ENCODE measurements at regions not wholly inside any gene's neighbourhood (a gene's known extent, or its start where the extent isn't known, plus 50 kb on each side); places are given as distances from the start of the nearest gene placed in this dataset.
"Not testable (repeated sequence)": the region's sequence is repeated elsewhere in the genome, so short reads cannot be mapped to it uniquely, and the experiment has no call there.

- DNase-seq (ENCODE audit: low read depth in 2 of 2) = no peak
These were observed 52.0 kb downstream of the ZC3H11B start for GRCh38 chr1:219560856-219561255.

DNA sequence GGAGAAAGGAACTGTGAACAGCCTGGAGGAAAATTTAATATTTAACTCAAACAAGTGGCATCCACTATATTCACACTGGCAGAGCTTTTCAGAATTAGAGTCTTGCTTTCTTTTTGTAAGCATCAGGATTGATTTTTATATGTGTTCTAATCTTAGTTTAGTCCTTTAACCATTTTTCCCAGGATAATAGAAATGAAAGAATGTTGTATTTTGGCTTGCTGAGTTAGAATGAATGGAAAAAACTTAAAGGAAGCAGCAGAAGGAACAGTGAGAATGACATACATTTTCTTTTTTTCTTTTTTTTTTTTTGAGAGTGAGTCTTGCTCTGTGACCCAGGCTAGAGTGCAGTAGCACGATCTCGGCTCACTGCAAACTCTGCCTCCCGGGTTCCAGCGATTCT lies 53.0 kb downstream of the ZC3H11B start:
- no peak for DNase-seq (ENCODE audit: low read depth in 2 of 2)

GRCh38 chr1:219555806-219556205 lies 57.1 kb downstream of the ZC3H11B start:
- DNase-seq (ENCODE audit: low read depth in 2 of 2) = no peak

DNA sequence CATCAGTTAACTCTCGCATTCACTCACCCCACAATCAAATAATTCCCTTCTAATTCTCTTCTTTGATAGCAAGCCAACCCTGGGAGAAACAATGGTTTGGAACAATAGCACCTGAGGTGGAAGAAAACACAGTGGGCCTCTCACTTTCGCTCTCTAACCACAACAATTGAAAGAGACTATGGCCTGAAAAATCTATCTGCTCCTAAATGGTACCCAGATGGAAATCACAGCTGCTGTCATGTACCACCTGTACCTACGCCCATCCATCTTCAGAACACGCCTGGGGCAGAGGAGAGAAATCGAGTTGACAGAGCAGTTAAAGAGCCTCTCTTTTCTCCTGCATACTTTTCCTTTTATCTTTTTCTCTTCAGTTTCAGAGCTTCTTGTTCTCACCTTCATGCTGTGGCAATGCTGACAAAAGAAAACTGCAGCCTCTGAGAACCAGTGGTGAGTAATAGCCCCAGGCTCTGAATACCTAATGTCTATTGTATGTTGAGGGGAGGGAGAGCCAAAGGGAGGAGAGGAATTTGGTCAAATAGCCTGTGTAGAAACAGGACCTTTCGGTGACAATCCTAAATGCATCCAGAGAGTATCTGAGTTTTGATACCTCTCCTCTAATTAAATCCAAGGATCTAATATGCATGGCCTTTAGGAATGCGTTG lies 57.7 kb downstream of the ZC3H11B start:
- no peak for DNase-seq (ENCODE audit: low read depth in 2 of 2)

GRCh38 chr1:219553934-219554502 lies 58.9 kb downstream of the ZC3H11B start:
- DNase-seq (ENCODE audit: low read depth in 2 of 2) = no peak

DNA sequence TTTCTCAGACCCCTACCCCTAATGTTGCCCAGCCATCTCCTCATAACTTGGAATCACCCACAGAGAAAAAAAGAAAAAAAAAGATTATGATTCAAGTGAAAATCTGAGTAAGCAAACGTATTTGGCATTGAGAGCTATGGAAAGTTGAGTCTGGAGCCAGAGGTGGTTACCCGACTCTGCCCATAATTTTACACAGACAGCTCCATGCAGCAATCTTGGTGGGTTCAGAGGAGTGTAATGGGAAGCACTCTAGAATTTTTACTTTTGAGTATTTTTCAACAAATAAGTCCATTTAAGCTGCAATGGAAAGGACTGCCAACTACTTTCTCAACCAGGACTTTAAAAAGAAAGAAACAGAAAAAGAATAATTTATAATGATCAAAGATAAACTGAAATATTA lies 62.7 kb downstream of the ZC3H11B start:
- DNase-seq (ENCODE audit: low read depth in 2 of 2) = no peak

GRCh38 chr1:219549215-219549614 lies 63.7 kb downstream of the ZC3H11B start:
- no peak for DNase-seq (ENCODE audit: low read depth in 2 of 2)

DNA sequence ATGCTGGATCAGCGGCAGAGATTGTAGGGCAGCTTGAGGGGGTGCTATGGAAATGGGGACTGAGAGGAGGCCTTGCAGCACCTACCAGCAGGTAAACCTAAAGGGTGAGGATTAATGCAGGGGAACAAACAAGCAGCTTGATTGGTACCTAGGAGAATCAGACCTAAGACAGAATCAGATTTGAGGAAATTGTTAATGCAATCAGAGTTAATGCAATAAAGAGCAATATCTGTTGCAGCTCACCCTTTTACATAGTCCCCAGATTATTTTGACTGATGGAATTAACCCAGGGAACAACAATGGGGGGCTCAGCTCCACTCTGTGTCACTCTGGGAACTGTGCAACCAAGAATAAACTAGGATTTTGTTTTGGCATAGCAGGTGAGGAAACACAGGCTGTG lies 64.5 kb downstream of the ZC3H11B start:
- DNase-seq (ENCODE audit: low read depth in 2 of 2) = no peak

- DNase-seq (ENCODE audit: low read depth in 2 of 2) = not testable (repeated sequence)
These were observed 67.1 kb downstream of the ZC3H11B start for GRCh38 chr1:219545756-219546155.

GRCh38 chr1:219544163-219544846 lies 68.6 kb downstream of the ZC3H11B start:
- DNase-seq (ENCODE audit: low read depth in 2 of 2) = no peak

GRCh38 chr1:219542828-219543518 lies 69.9 kb downstream of the ZC3H11B start:
- no peak for DNase-seq (ENCODE audit: low read depth in 2 of 2)

DNA sequence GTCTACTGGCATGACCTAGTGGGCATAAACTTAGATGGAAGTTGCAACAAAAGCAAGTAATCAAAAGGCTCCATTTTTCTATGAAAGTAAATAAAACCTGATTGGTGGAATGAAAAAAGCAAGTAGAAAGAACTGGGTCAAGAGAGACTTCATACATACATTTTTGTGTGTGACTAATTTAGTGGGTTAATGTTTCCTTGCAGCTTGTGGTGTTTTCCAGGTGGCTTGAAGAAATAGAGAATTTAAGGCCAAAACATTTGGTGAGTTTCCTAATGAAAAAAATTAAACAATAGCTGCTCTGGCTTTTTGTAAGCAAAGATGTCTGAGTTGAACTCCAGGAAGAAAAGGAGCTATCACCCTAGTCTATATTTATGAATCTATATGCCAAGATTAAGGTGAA lies 71.0 kb downstream of the ZC3H11B start:
- no peak for DNase-seq (ENCODE audit: low read depth in 2 of 2)

- no peak for DNase-seq (ENCODE audit: low read depth in 2 of 2)
These were observed 73.2 kb downstream of the ZC3H11B start for GRCh38 chr1:219539645-219540254.

GRCh38 chr1:219538886-219539285 lies 74.0 kb downstream of the ZC3H11B start:
- no peak for DNase-seq (ENCODE audit: low read depth in 2 of 2)

DNA sequence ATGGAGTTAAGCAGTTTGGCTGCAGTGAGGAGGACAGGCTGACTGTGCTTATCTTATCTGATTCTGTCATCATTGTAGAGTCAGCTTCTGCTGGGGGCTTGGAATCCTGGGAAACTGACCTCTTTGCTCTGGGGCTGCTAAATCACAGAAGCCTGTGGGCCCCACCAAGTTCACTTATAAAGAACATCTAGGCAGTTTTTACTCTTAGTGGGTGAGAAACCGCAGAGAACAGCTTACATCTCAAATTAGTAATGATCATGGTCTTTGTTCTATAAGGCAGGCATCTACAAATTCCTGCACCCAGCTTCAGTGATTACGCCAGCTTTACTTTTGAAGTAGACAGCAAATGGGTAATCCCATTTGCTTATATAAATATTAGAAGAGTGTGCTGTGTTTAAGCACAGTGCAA lies 75.7 kb downstream of the ZC3H11B start:
- DNase-seq (ENCODE audit: low read depth in 2 of 2) = no peak

- DNase-seq (ENCODE audit: low read depth in 2 of 2) = no peak
These were observed 76.9 kb downstream of the ZC3H11B start for GRCh38 chr1:219536038-219536437.

- no peak for DNase-seq (ENCODE audit: low read depth in 2 of 2)
These were observed 77.9 kb downstream of the ZC3H11B start for GRCh38 chr1:219534991-219535390.

- no peak for DNase-seq (ENCODE audit: low read depth in 2 of 2)
These were observed 79.6 kb downstream of the ZC3H11B start for GRCh38 chr1:219533280-219533679.

DNA sequence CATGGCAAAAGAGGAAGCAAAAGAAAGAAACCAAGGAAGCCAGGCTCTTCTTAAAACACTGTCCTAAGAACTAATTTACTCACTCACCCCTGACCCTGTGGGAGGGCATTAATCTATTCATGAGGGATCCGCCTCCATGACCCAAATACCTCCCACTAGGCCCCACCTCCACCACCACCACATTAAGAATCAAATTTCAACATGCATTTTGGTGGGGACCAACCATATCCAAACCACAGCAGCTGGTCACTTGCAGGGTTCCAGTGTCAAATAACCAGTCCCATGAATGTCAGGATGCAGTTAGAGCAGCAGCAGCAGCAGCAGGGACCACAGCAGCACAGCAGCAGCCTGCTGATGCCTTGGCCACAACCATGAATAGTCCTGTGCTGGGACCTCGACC lies 83.8 kb downstream of the ZC3H11B start:
- no peak for DNase-seq (ENCODE audit: low read depth in 2 of 2)

DNA sequence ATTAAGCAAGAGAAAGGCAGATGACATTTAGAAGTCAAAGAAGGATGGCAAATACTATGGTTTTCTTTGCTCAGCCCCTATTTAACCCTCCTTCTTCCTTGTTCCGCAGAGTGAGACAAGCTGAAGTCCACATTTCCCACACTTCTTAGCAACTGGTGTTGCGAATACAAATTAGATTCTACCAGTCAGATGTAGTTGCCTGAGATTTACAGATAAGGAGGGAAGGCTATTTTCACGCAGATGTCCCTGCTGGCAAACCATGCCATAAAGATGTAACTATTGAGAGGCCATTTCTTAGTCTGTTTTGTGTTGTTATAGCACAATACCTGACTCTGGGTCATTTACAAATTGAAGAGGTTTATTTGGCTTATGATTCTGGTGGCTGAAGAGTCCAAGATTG lies 84.3 kb downstream of the ZC3H11B start:
- DNase-seq (ENCODE audit: low read depth in 2 of 2) = no peak

DNA sequence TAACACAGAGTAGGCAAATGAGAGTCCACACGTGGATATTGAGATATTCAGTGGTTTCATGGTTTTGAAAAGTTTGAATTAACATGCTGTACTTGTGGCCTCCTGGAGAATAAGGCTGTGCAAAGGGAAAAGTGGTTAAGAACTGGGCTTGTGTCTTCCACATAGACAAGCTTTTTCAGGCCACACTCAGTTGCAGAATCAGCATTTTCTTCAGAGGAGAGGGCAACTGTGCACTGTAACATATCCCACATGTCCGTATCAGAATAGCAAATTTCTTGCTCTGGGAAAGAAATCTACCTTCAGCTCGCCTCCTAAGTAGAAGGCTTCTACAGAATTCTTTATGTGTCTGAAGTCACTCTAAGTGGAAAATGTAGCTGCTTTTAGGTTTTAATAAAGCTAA lies 84.9 kb downstream of the ZC3H11B start:
- no peak for DNase-seq (ENCODE audit: low read depth in 2 of 2)

DNA sequence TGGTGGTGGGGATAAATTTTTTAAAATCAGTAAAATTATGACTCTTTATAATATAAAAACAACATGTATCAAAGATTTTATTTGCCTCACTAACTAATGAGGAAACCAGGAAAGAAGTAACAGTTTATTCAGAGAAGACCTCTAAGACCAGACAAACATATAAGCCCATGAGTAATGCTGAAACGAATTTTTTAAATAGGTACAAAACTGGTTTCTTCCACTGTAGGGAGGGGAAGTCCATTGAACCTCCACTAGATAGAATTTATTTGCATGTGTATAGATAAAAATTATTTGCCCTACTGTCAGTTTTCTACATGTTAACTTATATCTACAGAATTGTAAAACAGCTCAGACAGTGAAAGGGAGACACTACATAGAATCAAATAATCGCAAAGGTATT lies 86.8 kb downstream of the ZC3H11B start:
- DNase-seq (ENCODE audit: low read depth in 2 of 2) = no peak

Measured in dermis microvascular lymphatic vessel endothelial cell (primary cell).